ENCODE measurements at regions not wholly inside any gene's neighbourhood (a gene's known extent, or its start where the extent isn't known, plus 50 kb on each side); places are given as distances from the start of the nearest gene placed in this dataset.
"Not testable (repeated sequence)": the region's sequence is repeated elsewhere in the genome, so short reads cannot be mapped to it uniquely, and the experiment has no call there.

DNA sequence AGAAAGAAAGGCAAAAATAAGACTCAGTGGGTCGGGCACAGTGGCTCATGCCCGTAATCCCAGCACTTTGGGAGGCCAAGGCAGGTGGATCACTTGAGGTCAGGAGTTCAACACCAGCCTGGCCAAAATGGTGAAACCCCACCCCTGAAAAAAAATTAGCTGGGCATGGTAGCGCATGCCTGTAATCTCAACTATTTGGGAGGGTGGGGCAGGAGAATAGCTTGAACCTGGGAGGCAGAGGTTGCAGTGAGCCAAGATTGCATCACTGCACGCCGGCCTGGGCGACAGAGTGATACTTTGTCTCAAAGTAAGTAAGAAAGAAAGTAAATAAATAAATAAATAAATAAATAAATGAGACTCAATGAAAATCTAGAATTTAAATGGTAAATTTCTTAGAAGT, 145.9 kb upstream of the KRR1 start:
- not testable (repeated sequence) for TF ChIP-seq POLR2A (IDR thresholded peaks at IDR 0.05; ENCODE audit: low read length); GATA1 (IDR thresholded peaks at IDR 0.05; ENCODE audit: low read depth, low read length)
